GM23338 (cell line): ENCODE measurements at regions not wholly inside any gene's neighbourhood (a gene's known extent, or its start where the extent isn't known, plus 50 kb on each side); places are given as distances from the start of the nearest gene placed in this dataset.

Experiments used
- ATAC-seq: fragments of 200-7000 bp; cut with Tn5 transposase; 3 replicates; pipeline ENCODE4 v1.9.1; 2020
- DNase-seq: peaks from one replicate; pipeline ENCODE4 v3.0.0-alpha.2; 2015; ENCODE audit warnings: low spot score
- H2AFZ ChIP-seq: fragments of 200-600 bp; sonication (generic); 2 replicates; pipeline ENCODE4 v1.8.0; 2016; ENCODE audit warnings: antibody characterized with exemption, mild to moderate bottlenecking, moderate library complexity
- H3F3A ChIP-seq: fragments of 200-600 bp; sonication (generic); replicated peaks from 2 replicates; pipeline ENCODE4 v1.8.0; 2017; ENCODE audit warnings: antibody characterized with exemption, mixed run types, low read depth
- H3K27ac ChIP-seq: fragments of 200-600 bp; sonication (generic); 2 replicates; pipeline ENCODE4 v1.6.1; 2016; ENCODE audit warnings: low read depth
- H3K27me3 ChIP-seq: fragments of 200-600 bp; sonication (generic); 2 replicates; pipeline ENCODE4 v1.8.0; 2016; ENCODE audit warnings: mild to moderate bottlenecking, mixed run types, moderate library complexity; ENCODE audit not compliant: insufficient read depth
- H3K36me3 ChIP-seq: fragments of 200-600 bp; sonication (generic); 2 replicates; pipeline ENCODE4 v1.8.0; 2016; ENCODE audit warnings: mild to moderate bottlenecking; ENCODE audit not compliant: insufficient read depth
- H3K4me1 ChIP-seq: fragments of 200-600 bp; sonication (generic); 2 replicates; pipeline ENCODE4 v1.8.0; 2016; ENCODE audit warnings: mild to moderate bottlenecking, moderate library complexity; ENCODE audit not compliant: insufficient read depth
- H3K4me2 ChIP-seq: fragments of 200-600 bp; sonication (generic); 2 replicates; pipeline ENCODE4 v1.7.1; 2017; ENCODE audit warnings: mixed run types
- H3K4me3 ChIP-seq: fragments of 200-600 bp; sonication (generic); 2 replicates; pipeline ENCODE4 v1.6.1; 2016; ENCODE audit warnings: mixed run types
- H3K79me2 ChIP-seq: fragments of 200-600 bp; sonication (generic); replicated peaks from 2 replicates; pipeline ENCODE4 v1.8.0; 2017; ENCODE audit warnings: mild to moderate bottlenecking; ENCODE audit not compliant: insufficient read depth
- H3K9me2 ChIP-seq: fragments of 200-600 bp; sonication (generic); 2 replicates; pipeline ENCODE4 v1.8.0; 2017; ENCODE audit not compliant: insufficient read depth
- H4K20me1 ChIP-seq: fragments of 200-600 bp; sonication (generic); replicated peaks from 2 replicates; pipeline ENCODE4 v1.8.0; 2017; ENCODE audit warnings: mild to moderate bottlenecking; ENCODE audit not compliant: insufficient read depth
- H3K27ac Mint-ChIP-seq: 2 replicates; pipeline ENCODE4 v1.8.0; 2020; ENCODE audit warnings: inconsistent platforms, mild to moderate bottlenecking, moderate library complexity, mixed read lengths
- H3K27me3 Mint-ChIP-seq: 3 replicates; pipeline ENCODE4 v1.8.0; 2022; ENCODE audit warnings: low read depth, mild to moderate bottlenecking, moderate library complexity, mixed read lengths, inconsistent platforms; ENCODE audit not compliant: insufficient read depth, poor library complexity
- H3K36me3 Mint-ChIP-seq: 3 replicates; pipeline ENCODE4 v1.8.0; 2021; ENCODE audit warnings: low read depth, mild to moderate bottlenecking, inconsistent platforms, moderate library complexity, mixed read lengths
- H3K4me1 Mint-ChIP-seq: 3 replicates; pipeline ENCODE4 v1.8.0; 2020; ENCODE audit warnings: mild to moderate bottlenecking, inconsistent platforms, mixed read lengths
- H3K4me3 Mint-ChIP-seq: 3 replicates; pipeline ENCODE4 v1.8.0; 2021; ENCODE audit warnings: moderate library complexity, mild to moderate bottlenecking, inconsistent platforms, mixed read lengths
- H3K9me3 Mint-ChIP-seq: 3 replicates; pipeline ENCODE4 v1.8.0; 2020; ENCODE audit warnings: moderate library complexity, mild to moderate bottlenecking, inconsistent platforms, mixed read lengths
- CREB1 ChIP-seq: fragments of 250-450 bp; sonication (Bioruptor Pico); IDR thresholded peaks from 2 replicates; pipeline ENCODE4 v1.5.0; 2020; ENCODE audit warnings: low read depth, mild to moderate bottlenecking, moderate library complexity
- CTCF ChIP-seq, 2 experiments: fragments of 200-600 bp in 1 of 2; sonication (generic) in 1 of 2; conservative IDR thresholded peaks; 2 replicates each; pipeline versions ENCODE4 v1.5.1 to v1.6.1; 2016 to 2017; ENCODE audit warnings: antibody characterized with exemption in 2 of 2, low read depth in 2 of 2, mild to moderate bottlenecking in 2 of 2, moderate library complexity in 1 of 2
- EZH2 ChIP-seq: fragments of 200-600 bp; sonication (generic); IDR thresholded peaks from one replicate; pipeline ENCODE4 v1.8.0; 2017; ENCODE audit warnings: antibody characterized with exemption, mild to moderate bottlenecking, low read depth; ENCODE audit not compliant: unreplicated experiment
- EZH2phosphoT487 ChIP-seq: fragments of 200-600 bp; sonication (generic); IDR thresholded peaks from one replicate; pipeline ENCODE4 v1.8.1; 2018; ENCODE audit warnings: antibody characterized with exemption; ENCODE audit not compliant: unreplicated experiment
- JUNB ChIP-seq: IDR thresholded peaks from one replicate; pipeline ENCODE4 v1.6.1; 2016; ENCODE audit warnings: antibody characterized with exemption; ENCODE audit not compliant: unreplicated experiment
- NANOG ChIP-seq: IDR thresholded peaks from 2 replicates; pipeline ENCODE4 v1.6.1; 2016; ENCODE audit warnings: antibody characterized with exemption, borderline replicate concordance
- POLR2AphosphoS5 ChIP-seq: IDR thresholded peaks from 2 replicates; pipeline ENCODE4 v1.6.1; 2016; ENCODE audit warnings: antibody characterized with exemption, low read depth

- TF ChIP-seq EZH2phosphoT487: no peak
- no peak for TF ChIP-seq CTCF (conservative IDR thresholded peaks at IDR 0.05; ENCODE audit: low read depth in 2 of 2)
- no peak for TF ChIP-seq JUNB
Measured at GRCh38 chr12:29082522-29082921, 66.6 kb upstream of the FAR2 start.

GRCh38 chr12:29086325-29087271 lies 62.5 kb upstream of the FAR2 start:
- H3K27ac Mint-ChIP-seq: no peak overlapping the region
- no peaks in the 10 kb centered on the region for H3K79me2 ChIP-seq
- no peak for TF ChIP-seq POLR2AphosphoS5

More at GRCh38 chr12:29082522-29082921, 66.6 kb upstream of the FAR2 start:
- H3K4me3 ChIP-seq: no peak overlapping the region
- H3K27ac ChIP-seq: no peak overlapping the region
- no peaks in the 10 kb centered on the region for H3F3A ChIP-seq
- H3K36me3 ChIP-seq: no peaks in the 10 kb centered on the region
- H3K79me2 ChIP-seq: no peaks in the 10 kb centered on the region
- ATAC-seq: no peak
- no peak overlapping the region for H3K4me2 ChIP-seq
- no peak for DNase-seq
- H3K27me3 ChIP-seq: no peaks in the 10 kb centered on the region
- Mint-ChIP-seq H3K27me3 (no peaks in the 10 kb centered on the region), H3K4me3 (no peak overlapping the region), H3K9me3 (0 out of 3 replicates have a peak, but pooled peaks cover under 1% of the 10 kb centered on the region), H3K4me1 (no peaks in the 10 kb centered on the region), H3K27ac (no peak overlapping the region), H3K36me3 (0 out of 3 replicates have a peak, but pooled peaks cover 3% of the 10 kb centered on the region)
- no peaks in the 10 kb centered on the region for H3K9me2 ChIP-seq
- H4K20me1 ChIP-seq: no peaks in the 10 kb centered on the region
- no peaks in the 10 kb centered on the region for H3K4me1 ChIP-seq
- H2AFZ ChIP-seq: no peak overlapping the region

GRCh38 chr12:29088611-29089219 lies 60.4 kb upstream of the FAR2 start:
- Histone ChIP-seq H3K27me3 (no peaks in the 10 kb centered on the region), H3K27ac (no peak overlapping the region), H3K4me2 (no peak overlapping the region), H3F3A (no peaks in the 10 kb centered on the region), H2AFZ (no peak overlapping the region), H3K4me1 (no peaks in the 10 kb centered on the region), H3K4me3 (no peak overlapping the region), H4K20me1 (no peaks in the 10 kb centered on the region), H3K36me3 (peaks cover 7% of the 10 kb centered on the region; the same call in 1 of the 2 replicates), H3K79me2 (no peaks in the 10 kb centered on the region), H3K9me2 (no peaks in the 10 kb centered on the region)
- ATAC-seq (no peak), DNase-seq (peak; percentile 59)
- peaks cover 57% of the 10 kb centered on the region for H3K9me3 Mint-ChIP-seq
- H3K36me3 Mint-ChIP-seq: peaks cover 38% of the 10 kb centered on the region
- H3K4me1 Mint-ChIP-seq: no peaks in the 10 kb centered on the region
- no peak overlapping the region for H3K27ac Mint-ChIP-seq
- no peaks in the 10 kb centered on the region for H3K27me3 Mint-ChIP-seq
- no peak overlapping the region for H3K4me3 Mint-ChIP-seq
- TF ChIP-seq NANOG (no peak), CTCF (conservative IDR thresholded peaks at IDR 0.05; ENCODE audit: low read depth in 2 of 2) (peak; percentile 49 to 75), EZH2 (no peak), CREB1 (no peak)

More at GRCh38 chr12:29086325-29087271, 62.5 kb upstream of the FAR2 start:
- no peak overlapping the region for H3K27ac ChIP-seq
- no peak overlapping the region for H3K4me3 ChIP-seq
- ATAC-seq: peak; percentile 33; the same call in 2 of the 3 replicates
- no peaks in the 10 kb centered on the region for H3K9me2 ChIP-seq
- no peaks in the 10 kb centered on the region for H3K27me3 ChIP-seq
- H3F3A ChIP-seq: no peaks in the 10 kb centered on the region
- peaks cover 37% of the 10 kb centered on the region for H3K9me3 Mint-ChIP-seq
- no peak overlapping the region for H3K4me2 ChIP-seq
- no peaks in the 10 kb centered on the region for H3K4me1 Mint-ChIP-seq
- no peaks in the 10 kb centered on the region for H3K4me1 ChIP-seq
- H3K36me3 Mint-ChIP-seq: peaks cover 19% of the 10 kb centered on the region; the same call in 2 of the 3 replicates
- H4K20me1 ChIP-seq: no peaks in the 10 kb centered on the region
- no peaks in the 10 kb centered on the region for H3K27me3 Mint-ChIP-seq
- no peak for DNase-seq
- no peaks in the 10 kb centered on the region for H3K36me3 ChIP-seq
- no peak overlapping the region for H3K4me3 Mint-ChIP-seq
- H2AFZ ChIP-seq: no peak overlapping the region
